Natural killer cell (primary cell): ENCODE measurements at regions not wholly inside any gene's neighbourhood (a gene's known extent, or its start where the extent isn't known, plus 50 kb on each side); places are given as distances from the start of the nearest gene placed in this dataset.

ENCODE experiments used
- ATAC-seq, 3 donors: fragments of 150-1000 bp in 2 of 3; fragments of 200-7000 bp in 1 of 3; cut with Tn5 transposase; 1 replicate in 1 of 3; 2 replicates in 2 of 3; pipeline ENCODE4 v1.10.0; 2021; ENCODE audit warnings: mild to moderate bottlenecking in 2 of 3, moderate library complexity in 2 of 3
- DNase-seq, 2 donors: peaks; one replicate each; pipeline versions ENCODE4 v3.0.0 to v3.0.0-alpha.2; 2013 to 2021; ENCODE audit warnings: mixed read lengths in 1 of 2
- H3K27ac ChIP-seq: one replicate; pipeline ENCODE4 v1.5.1; 2013; ENCODE audit warnings: mild to moderate bottlenecking, low read length
- H3K27me3 ChIP-seq: one replicate; pipeline ENCODE4 v1.6.1; 2013; ENCODE audit warnings: low read length; ENCODE audit not compliant: control insufficient read depth, insufficient read depth
- H3K36me3 ChIP-seq: one replicate; pipeline ENCODE4 v1.6.1; 2013; ENCODE audit warnings: low read length; ENCODE audit not compliant: control insufficient read depth, insufficient read depth
- H3K4me1 ChIP-seq: one replicate; pipeline ENCODE4 v1.6.1; 2013; ENCODE audit warnings: low read length; ENCODE audit not compliant: control insufficient read depth, insufficient read depth
- H3K4me3 ChIP-seq: one replicate; pipeline ENCODE4 v1.5.1; 2013; ENCODE audit warnings: low read length
- H3K9me3 ChIP-seq: one replicate; pipeline ENCODE4 v1.6.1; 2013; ENCODE audit warnings: low read length; ENCODE audit not compliant: control insufficient read depth, insufficient read depth
- H3K27ac Mint-ChIP-seq, 2 donors: one replicate each; pipeline ENCODE4 v1.8.0; 2022; ENCODE audit warnings: mild to moderate bottlenecking in 2 of 2, mixed read lengths in 2 of 2, moderate library complexity in 1 of 2
- H3K27me3 Mint-ChIP-seq, 2 donors: one replicate each; pipeline ENCODE4 v1.8.0; 2022; ENCODE audit warnings: low read depth in 2 of 2, mixed read lengths in 2 of 2
- H3K36me3 Mint-ChIP-seq: one replicate; pipeline ENCODE4 v1.8.0; 2022; ENCODE audit warnings: mixed read lengths
- H3K4me1 Mint-ChIP-seq, 2 donors: one replicate each; pipeline ENCODE4 v1.8.0; 2022; ENCODE audit warnings: mixed read lengths in 2 of 2
- H3K4me3 Mint-ChIP-seq: one replicate; pipeline ENCODE4 v1.8.0; 2022; ENCODE audit warnings: mild to moderate bottlenecking, moderate library complexity, mixed read lengths
- H3K9me3 Mint-ChIP-seq, 2 donors: one replicate each; pipeline ENCODE4 v1.8.0; 2022; ENCODE audit warnings: mixed read lengths in 2 of 2
- CTCF ChIP-seq: fragments of 200-600 bp; IDR thresholded peaks from one replicate; pipeline ENCODE4 v1.8.0; 2022; ENCODE audit warnings: antibody characterized with exemption
- WGBS: methylation state at CpG from one replicate; pipeline ENCODE4 v1.1.7; 2013; ENCODE audit warnings: missing lambda C conversion rate; ENCODE audit not compliant: insufficient coverage; 5-methylcytosine and 5-hydroxymethylcytosine counted together
- intact Hi-C: fragments of 100-400 bp; cut with micrococcal nuclease; formaldehyde crosslinking; loops from one replicate; pipeline ENCODE4 v1.14.2; 2022

GRCh38 chr12:69000540-69001243, 67.7 kb upstream of the CPM start:
- ATAC-seq (no peak), DNase-seq (no peak)
- Mint-ChIP-seq H3K4me3 (no peak overlapping the region), H3K27me3 (peaks cover 6 to 14% of the 10 kb centered on the region in 2 donors), H3K9me3 (no peaks in the 10 kb centered on the region), H3K27ac (no peak overlapping the region), H3K4me1 (no peaks in the 10 kb centered on the region), H3K36me3 (no peaks in the 10 kb centered on the region)
- intact Hi-C loops, result no loop called here
- H3K27ac ChIP-seq, result no peak overlapping the region
- no peak overlapping the region for H3K4me3 ChIP-seq
- WGBS, result no CpG with 5 or more reads among the region's 2 CpGs
- no peaks in the 10 kb centered on the region for H3K27me3 ChIP-seq
- H3K9me3 ChIP-seq, result no peaks in the 10 kb centered on the region
- TF ChIP-seq CTCF, result no peak
- H3K4me1 ChIP-seq, result no peaks in the 10 kb centered on the region
- H3K36me3 ChIP-seq, result no peaks in the 10 kb centered on the region

GRCh38 chr12:69001251-69001650, 68.3 kb upstream of the CPM start:
- Mint-ChIP-seq H3K4me3 (no peak overlapping the region), H3K4me1 (no peaks in the 10 kb centered on the region), H3K9me3 (no peaks in the 10 kb centered on the region), H3K27me3 (peaks cover 10 to 19% of the 10 kb centered on the region in 2 donors), H3K27ac (no peak overlapping the region), H3K36me3 (no peaks in the 10 kb centered on the region)
- intact Hi-C loops, result no loop called here
- Histone ChIP-seq H3K4me1 (no peaks in the 10 kb centered on the region), H3K27ac (no peak overlapping the region), H3K36me3 (no peaks in the 10 kb centered on the region), H3K27me3 (no peaks in the 10 kb centered on the region), H3K9me3 (no peaks in the 10 kb centered on the region), H3K4me3 (no peak overlapping the region)
- ATAC-seq (no peak), DNase-seq (no peak)
- TF ChIP-seq CTCF, result no peak
- WGBS, result 91% methylated on average over 2 of the region's 3 CpGs

GRCh38 chr12:69002969-69003368, 70.0 kb upstream of the CPM start:
- no peaks in the 10 kb centered on the region for H3K9me3 Mint-ChIP-seq
- H3K4me1 Mint-ChIP-seq, result peaks cover 0 to 4% of the 10 kb centered on the region in 2 donors
- Histone ChIP-seq H3K4me3 (no peak overlapping the region), H3K27ac (no peak overlapping the region), H3K27me3 (no peaks in the 10 kb centered on the region), H3K9me3 (no peaks in the 10 kb centered on the region), H3K36me3 (no peaks in the 10 kb centered on the region), H3K4me1 (no peaks in the 10 kb centered on the region)
- no peak overlapping the region for H3K27ac Mint-ChIP-seq
- H3K27me3 Mint-ChIP-seq, result peaks cover 12 to 29% of the 10 kb centered on the region in 2 donors
- ATAC-seq (no peak), DNase-seq (no peak)
- 90% methylated on average over 4 of the region's 4 CpGs for WGBS
- intact Hi-C loops, result no loop called here
- H3K36me3 Mint-ChIP-seq, result no peaks in the 10 kb centered on the region
- no peak for TF ChIP-seq CTCF
- no peak overlapping the region for H3K4me3 Mint-ChIP-seq

GRCh38 chr12:69003991-69004390, 71.0 kb upstream of the CPM start:
- peaks cover 15 to 37% of the 10 kb centered on the region in 2 donors for H3K27me3 Mint-ChIP-seq
- Histone ChIP-seq H3K4me1 (peaks cover 3% of the 10 kb centered on the region), H3K4me3 (no peak overlapping the region), H3K36me3 (no peaks in the 10 kb centered on the region), H3K9me3 (no peaks in the 10 kb centered on the region), H3K27ac (no peak overlapping the region), H3K27me3 (no peaks in the 10 kb centered on the region)
- no peak overlapping the region for H3K27ac Mint-ChIP-seq
- 96% methylated on average over 2 of the region's 2 CpGs for WGBS
- H3K4me1 Mint-ChIP-seq, result peaks cover 0 to 4% of the 10 kb centered on the region in 2 donors
- TF ChIP-seq CTCF, result no peak
- H3K4me3 Mint-ChIP-seq, result no peak overlapping the region
- DNase-seq, result no peak
- intact Hi-C loops, result no loop called here
- no peaks in the 10 kb centered on the region for H3K36me3 Mint-ChIP-seq
- ATAC-seq, result no peak
- H3K9me3 Mint-ChIP-seq, result no peaks in the 10 kb centered on the region
